Activated T-cell treated with anti-CD3 and anti-CD28 coated beads for 48 hours (primary cell): ENCODE measurements at regions not wholly inside any gene's neighbourhood (a gene's known extent, or its start where the extent isn't known, plus 50 kb on each side); places are given as distances from the start of the nearest gene placed in this dataset.
"Not testable (repeated sequence)": the region's sequence is repeated elsewhere in the genome, so short reads cannot be mapped to it uniquely, and the experiment has no call there.

Experiments
- DNase-seq: peaks from one replicate; pipeline ENCODE4 v3.0.0-alpha.2; 2020; ENCODE audit warnings: low read depth

GRCh38 chr13:34167347-34167746 lies 349.4 kb downstream of the RFC3 start:
- no peak for DNase-seq

- DNase-seq = no peak
Measured at GRCh38 chr13:34172048-34172447, 354.1 kb downstream of the RFC3 start.

- DNase-seq = no peak
Measured at GRCh38 chr13:34174671-34175145, 356.8 kb downstream of the RFC3 start.

- no peak for DNase-seq
Measured at GRCh38 chr13:34175551-34175950, 357.6 kb downstream of the RFC3 start.

GRCh38 chr13:34176633-34177032 lies 358.7 kb downstream of the RFC3 start:
- no peak for DNase-seq

- DNase-seq = no peak
Measured at GRCh38 chr13:34179481-34179880, 361.5 kb downstream of the RFC3 start.

GRCh38 chr13:34179927-34180326 lies 362.0 kb downstream of the RFC3 start:
- DNase-seq = no peak

GRCh38 chr13:34181256-34181655 lies 363.3 kb downstream of the RFC3 start:
- not testable (repeated sequence) for DNase-seq

- DNase-seq = no peak
Measured at GRCh38 chr13:34189946-34190345, 372.0 kb downstream of the RFC3 start.

- DNase-seq = no peak
Measured at GRCh38 chr13:34201050-34201913, 383.3 kb downstream of the RFC3 start.

- no peak for DNase-seq
Measured at GRCh38 chr13:34207334-34207733, 389.4 kb downstream of the RFC3 start.

GRCh38 chr13:34207872-34208271 lies 389.9 kb downstream of the RFC3 start:
- DNase-seq = no peak

- DNase-seq = no peak
Measured at GRCh38 chr13:34208336-34208735, 390.4 kb downstream of the RFC3 start.

- no peak for DNase-seq
Measured at GRCh38 chr13:34210341-34210740, 392.4 kb downstream of the RFC3 start.

GRCh38 chr13:34214686-34215085 lies 396.7 kb downstream of the RFC3 start:
- no peak for DNase-seq

- no peak for DNase-seq
Measured at GRCh38 chr13:34216256-34216655, 398.3 kb downstream of the RFC3 start.

- no peak for DNase-seq
Measured at GRCh38 chr13:34217343-34218025, 399.5 kb downstream of the RFC3 start.

GRCh38 chr13:34223984-34224383 lies 406.0 kb downstream of the RFC3 start:
- no peak for DNase-seq

GRCh38 chr13:34224877-34225276 lies 406.9 kb downstream of the RFC3 start:
- no peak for DNase-seq

- no peak for DNase-seq
Measured at GRCh38 chr13:34230271-34230670, 412.3 kb downstream of the RFC3 start.

- no peak for DNase-seq
Measured at GRCh38 chr13:34241332-34241731, 423.4 kb downstream of the RFC3 start.

- DNase-seq = no peak
Measured at GRCh38 chr13:34243403-34243802, 425.5 kb downstream of the RFC3 start.

GRCh38 chr13:34246511-34246910 lies 428.6 kb downstream of the RFC3 start:
- DNase-seq = no peak
